ENCODE measurements at regions not wholly inside any gene's neighbourhood (a gene's known extent, or its start where the extent isn't known, plus 50 kb on each side); places are given as distances from the start of the nearest gene placed in this dataset.

DNA sequence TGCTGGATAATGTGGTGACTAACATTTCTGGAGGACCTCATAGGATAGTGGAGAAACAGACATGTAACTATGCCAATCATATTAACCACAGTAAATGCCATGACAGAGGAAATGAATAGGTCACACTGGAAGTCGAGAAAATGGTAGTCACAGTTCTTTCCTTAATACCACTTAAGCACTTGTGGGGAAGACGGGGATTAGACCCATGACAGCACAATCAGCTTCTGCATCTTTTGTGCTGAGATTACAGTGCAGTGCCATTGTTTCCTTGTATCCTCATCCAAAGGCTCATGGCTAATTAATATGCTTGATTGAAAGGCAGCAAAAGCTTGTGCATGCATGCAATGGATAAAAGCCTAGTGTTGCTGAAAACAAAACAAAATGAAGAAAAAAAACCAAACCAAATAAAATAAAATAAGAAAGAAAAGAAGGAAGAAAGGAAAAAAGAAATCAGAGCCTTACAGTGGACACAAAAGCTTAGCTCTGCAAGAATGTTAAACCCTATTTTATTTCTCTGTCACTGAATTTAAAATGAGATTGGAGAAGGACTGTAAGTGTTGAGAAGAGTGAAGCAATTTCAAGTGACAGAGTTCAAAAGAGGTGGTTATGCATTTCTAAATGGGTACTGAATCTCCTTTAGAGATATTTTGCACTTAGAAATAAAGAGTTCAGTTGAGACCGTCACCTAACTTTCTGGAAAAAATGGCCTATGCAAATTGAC lies 1011.9 kb downstream of the CDH8 start:
- no peak for DNase-seq (ENCODE audit: low spot score in 2 of 2, unreplicated experiment in 2 of 2)
- no peaks in the 10 kb centered on the region for H3K36me3 Mint-ChIP-seq
- H3K9me3 Mint-ChIP-seq = no peaks in the 10 kb centered on the region
- H3K4me1 Mint-ChIP-seq = peaks cover 3% of the 10 kb centered on the region
- no peaks in the 10 kb centered on the region for H3K27me3 Mint-ChIP-seq (ENCODE audit: low read depth)
- TF ChIP-seq, protein P1, sequence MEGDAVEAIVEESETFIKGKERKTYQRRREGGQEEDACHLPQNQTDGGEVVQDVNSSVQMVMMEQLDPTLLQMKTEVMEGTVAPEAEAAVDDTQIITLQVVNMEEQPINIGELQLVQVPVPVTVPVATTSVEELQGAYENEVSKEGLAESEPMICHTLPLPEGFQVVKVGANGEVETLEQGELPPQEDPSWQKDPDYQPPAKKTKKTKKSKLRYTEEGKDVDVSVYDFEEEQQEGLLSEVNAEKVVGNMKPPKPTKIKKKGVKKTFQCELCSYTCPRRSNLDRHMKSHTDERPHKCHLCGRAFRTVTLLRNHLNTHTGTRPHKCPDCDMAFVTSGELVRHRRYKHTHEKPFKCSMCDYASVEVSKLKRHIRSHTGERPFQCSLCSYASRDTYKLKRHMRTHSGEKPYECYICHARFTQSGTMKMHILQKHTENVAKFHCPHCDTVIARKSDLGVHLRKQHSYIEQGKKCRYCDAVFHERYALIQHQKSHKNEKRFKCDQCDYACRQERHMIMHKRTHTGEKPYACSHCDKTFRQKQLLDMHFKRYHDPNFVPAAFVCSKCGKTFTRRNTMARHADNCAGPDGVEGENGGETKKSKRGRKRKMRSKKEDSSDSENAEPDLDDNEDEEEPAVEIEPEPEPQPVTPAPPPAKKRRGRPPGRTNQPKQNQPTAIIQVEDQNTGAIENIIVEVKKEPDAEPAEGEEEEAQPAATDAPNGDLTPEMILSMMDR (IDR thresholded peaks at IDR 0.05; ENCODE audit: unreplicated experiment) = no peak
- no peak overlapping the region for H3K4me3 Mint-ChIP-seq
- H3K27ac Mint-ChIP-seq = no peak overlapping the region

DNA sequence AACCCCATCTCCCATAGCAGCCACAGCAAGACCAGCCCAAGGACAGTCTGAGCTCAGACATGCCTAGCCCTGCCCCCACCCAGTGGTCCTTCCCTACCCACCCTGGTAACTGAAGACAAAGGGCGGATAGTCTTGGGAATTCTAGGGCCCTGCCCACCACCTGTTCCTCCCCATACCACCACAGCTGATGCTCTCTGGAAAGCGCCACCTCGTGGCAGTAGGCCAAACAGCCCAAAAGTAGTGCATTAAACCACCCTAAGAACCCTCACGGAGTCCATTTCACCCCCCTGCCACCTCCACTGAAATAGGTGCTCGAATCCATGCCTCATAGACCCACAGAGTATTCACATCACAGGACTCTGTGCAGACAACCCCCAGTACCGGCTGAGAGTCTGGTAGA lies 1021.4 kb downstream of the CDH8 start:
- no peak overlapping the region for H3K27ac Mint-ChIP-seq
- H3K4me1 Mint-ChIP-seq = no peaks in the 10 kb centered on the region
- TF ChIP-seq, protein P1 (IDR thresholded peaks at IDR 0.05; ENCODE audit: unreplicated experiment) = no peak
- peaks cover 16% of the 10 kb centered on the region for H3K9me3 Mint-ChIP-seq
- no peaks in the 10 kb centered on the region for H3K36me3 Mint-ChIP-seq
- H3K27me3 Mint-ChIP-seq (ENCODE audit: low read depth) = peaks cover 7% of the 10 kb centered on the region
- H3K4me3 Mint-ChIP-seq = no peak overlapping the region
- no peak for DNase-seq (ENCODE audit: low spot score in 2 of 2, unreplicated experiment in 2 of 2)

DNA sequence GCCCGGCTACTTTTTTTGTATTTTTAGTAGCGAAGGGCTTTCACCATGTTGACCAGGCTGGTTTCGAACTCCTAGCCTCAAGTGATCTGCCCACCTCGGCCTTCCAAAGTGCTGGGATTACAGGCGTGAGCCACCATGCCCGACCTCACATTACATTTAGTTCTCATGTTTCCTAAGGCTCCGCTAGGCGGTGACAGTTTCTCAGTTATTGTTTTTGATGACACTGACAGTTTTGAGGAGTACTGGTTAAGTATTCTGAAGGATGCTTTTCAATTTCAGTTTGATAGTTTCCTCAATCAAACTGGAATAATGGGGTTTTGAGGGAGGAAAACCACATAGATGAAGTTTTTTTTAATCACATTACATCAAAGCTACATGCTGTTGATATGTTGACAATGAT lies 1028.5 kb downstream of the CDH8 start:
- Mint-ChIP-seq H3K9me3 (no peaks in the 10 kb centered on the region), H3K27me3 (ENCODE audit: low read depth) (peaks cover 20% of the 10 kb centered on the region), H3K4me3 (no peak overlapping the region), H3K36me3 (no peaks in the 10 kb centered on the region), H3K27ac (no peak overlapping the region), H3K4me1 (no peaks in the 10 kb centered on the region)
- TF ChIP-seq, protein P1 (IDR thresholded peaks at IDR 0.05; ENCODE audit: unreplicated experiment) = no peak
- no peak for DNase-seq (ENCODE audit: low spot score in 2 of 2, unreplicated experiment in 2 of 2)

DNA sequence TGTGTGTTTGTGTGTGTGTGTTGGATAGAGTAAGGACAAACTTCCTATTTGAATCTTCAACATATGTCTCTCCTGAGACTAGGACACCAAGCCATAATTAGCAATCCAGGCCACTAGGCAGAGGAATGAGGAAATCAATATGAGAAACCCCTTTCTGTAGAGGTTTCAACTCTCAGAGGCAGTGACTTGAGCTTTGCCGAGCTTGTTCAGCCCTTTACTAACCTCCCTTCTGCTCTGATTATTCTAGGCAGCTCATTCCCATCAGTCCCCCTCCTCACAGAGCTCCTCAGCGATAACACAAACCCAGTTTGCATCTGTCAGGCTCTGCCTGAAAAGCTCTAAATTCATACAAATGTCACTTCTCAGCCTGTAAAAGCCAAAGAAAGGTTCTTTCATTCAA lies 1030.3 kb downstream of the CDH8 start:
- Mint-ChIP-seq H3K4me1 (no peaks in the 10 kb centered on the region), H3K27me3 (ENCODE audit: low read depth) (peaks cover 17% of the 10 kb centered on the region), H3K4me3 (no peak overlapping the region), H3K36me3 (no peaks in the 10 kb centered on the region), H3K9me3 (no peaks in the 10 kb centered on the region), H3K27ac (no peak overlapping the region)
- TF ChIP-seq, protein P1 (IDR thresholded peaks at IDR 0.05; ENCODE audit: unreplicated experiment) = no peak
- no peak for DNase-seq (ENCODE audit: low spot score in 2 of 2, unreplicated experiment in 2 of 2)

DNA sequence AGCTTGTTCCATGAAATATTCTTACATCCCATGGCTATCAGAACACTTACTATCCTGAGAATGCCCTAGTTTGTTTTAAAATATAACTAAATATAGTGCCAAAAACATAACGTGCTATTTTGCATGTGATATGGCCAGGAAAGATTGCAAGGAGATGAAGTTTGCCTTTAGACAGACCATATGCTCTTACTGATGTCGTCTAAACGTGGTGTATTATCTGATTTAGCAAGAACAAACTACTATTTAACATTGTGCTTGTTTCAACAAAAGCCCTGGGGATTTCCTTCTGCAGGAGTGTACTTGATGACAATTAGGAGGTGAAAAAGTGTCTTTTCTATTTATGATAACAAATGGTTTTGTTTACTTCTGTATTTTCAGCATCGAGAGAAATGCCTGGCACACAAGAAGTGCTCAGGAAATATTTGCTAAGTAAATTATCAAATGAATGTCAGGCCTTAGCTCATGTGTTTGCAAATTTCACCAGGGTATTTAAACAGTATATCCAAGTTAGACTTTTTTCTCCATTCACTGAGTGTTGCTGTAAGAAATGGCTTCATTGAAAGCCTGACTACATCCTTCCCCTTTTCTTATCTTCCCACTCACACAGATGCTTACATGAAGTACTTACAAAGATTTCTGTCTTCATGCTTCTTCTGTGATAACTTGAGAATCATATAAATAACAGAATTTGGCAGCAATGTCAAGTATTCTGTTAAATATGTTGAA lies 1033.6 kb downstream of the CDH8 start:
- no peak for DNase-seq (ENCODE audit: low spot score in 2 of 2, unreplicated experiment in 2 of 2)
- H3K4me1 Mint-ChIP-seq = no peaks in the 10 kb centered on the region
- TF ChIP-seq, protein P1 (IDR thresholded peaks at IDR 0.05; ENCODE audit: unreplicated experiment) = no peak
- no peaks in the 10 kb centered on the region for H3K36me3 Mint-ChIP-seq
- H3K4me3 Mint-ChIP-seq = no peak overlapping the region
- no peak overlapping the region for H3K27ac Mint-ChIP-seq
- peaks cover 9% of the 10 kb centered on the region for H3K27me3 Mint-ChIP-seq (ENCODE audit: low read depth)
- no peaks in the 10 kb centered on the region for H3K9me3 Mint-ChIP-seq
